ENCODE measurements at regions not wholly inside any gene's neighbourhood (a gene's known extent, or its start where the extent isn't known, plus 50 kb on each side); places are given as distances from the start of the nearest gene placed in this dataset.

DNA sequence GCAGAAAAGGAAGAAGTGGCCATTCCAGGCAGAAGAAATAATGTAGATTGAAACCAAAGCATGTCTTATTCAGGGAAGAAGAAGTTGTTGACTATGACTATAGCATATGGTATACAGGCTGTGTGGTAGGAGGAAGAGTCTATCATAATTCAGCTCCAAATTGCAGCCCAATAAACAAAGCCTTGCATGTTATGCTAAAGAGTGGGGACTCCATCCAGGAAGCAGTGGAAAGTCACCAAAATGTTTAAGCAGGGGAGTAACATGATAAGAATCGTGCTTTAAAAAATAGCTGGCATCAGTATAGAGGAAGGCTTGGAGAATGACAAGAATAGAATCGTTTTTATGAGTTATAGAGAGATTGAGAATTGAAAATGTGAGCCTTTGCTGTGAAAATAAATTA is 213.3 kb upstream of the ADGRL2 start:
- intact Hi-C loops (cut with DNase I) = no loop called here
- DNase-seq (ENCODE audit: low spot score) = no peak

DNA sequence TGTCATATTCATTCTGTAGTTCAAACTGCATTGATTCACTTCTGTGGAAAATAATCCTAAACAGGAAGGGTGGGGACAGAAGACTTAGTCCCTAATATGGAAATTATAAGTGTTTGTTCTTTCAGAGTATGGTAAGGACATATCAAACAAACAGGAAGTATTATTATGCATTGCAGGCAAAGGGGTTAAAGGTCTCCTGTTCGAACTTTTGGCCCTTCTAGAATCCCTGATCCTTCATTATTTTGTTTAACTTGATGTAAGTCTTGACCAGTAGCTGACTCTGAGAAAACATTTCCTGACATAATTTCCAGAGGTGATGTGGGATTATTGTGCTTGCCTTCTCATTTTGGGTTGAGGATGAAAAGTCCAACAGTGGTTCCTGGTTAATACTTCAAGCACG is 215.4 kb upstream of the ADGRL2 start:
- intact Hi-C loops (cut with DNase I) = no loop called here

DNA sequence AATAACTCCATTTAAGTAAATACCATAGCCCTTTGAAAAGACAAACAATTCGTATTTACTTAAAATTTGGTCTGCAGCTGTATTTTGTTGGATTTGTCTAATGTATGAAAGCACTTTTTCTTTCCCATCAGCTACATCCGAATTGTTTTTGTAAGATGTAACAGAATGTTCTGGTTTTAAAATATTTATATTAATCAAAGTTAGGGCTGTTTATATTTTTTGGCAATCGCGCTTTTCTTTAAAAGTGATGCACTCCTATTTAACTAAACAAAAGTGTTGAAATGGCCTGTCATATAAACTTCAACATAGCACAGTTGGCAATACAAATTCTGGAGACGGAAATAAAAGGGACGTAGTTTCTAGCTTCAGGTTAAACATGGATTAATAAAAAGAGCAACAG is 216.3 kb upstream of the ADGRL2 start:
- no peak for DNase-seq (ENCODE audit: low spot score)
- intact Hi-C loops (cut with DNase I) = no loop called here

More for the DNA sequence above, 215.4 kb upstream of the ADGRL2 start:
- DNase-seq (ENCODE audit: low spot score) = no peak

DNA sequence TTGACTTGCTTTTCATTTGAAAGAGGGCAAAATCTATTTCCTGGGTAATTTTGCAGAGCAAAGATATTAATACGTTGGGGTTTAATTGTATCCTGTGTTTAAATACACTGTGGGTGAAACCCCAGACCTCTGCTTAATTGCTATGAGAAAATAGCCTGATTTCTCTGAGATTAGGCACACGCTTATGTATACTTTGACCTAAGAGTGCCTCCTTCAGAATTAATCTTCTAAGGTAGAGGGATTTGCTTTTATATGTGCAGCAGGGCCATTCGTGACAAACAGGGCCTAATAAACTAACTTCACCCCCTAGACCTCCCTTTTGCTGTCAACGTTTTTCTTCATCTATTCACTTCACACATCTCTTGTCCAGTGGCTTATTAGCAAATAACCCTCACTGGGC is 216.9 kb upstream of the ADGRL2 start:
- intact Hi-C loops (cut with DNase I) = no loop called here
- no peak for DNase-seq (ENCODE audit: low spot score)

DNA sequence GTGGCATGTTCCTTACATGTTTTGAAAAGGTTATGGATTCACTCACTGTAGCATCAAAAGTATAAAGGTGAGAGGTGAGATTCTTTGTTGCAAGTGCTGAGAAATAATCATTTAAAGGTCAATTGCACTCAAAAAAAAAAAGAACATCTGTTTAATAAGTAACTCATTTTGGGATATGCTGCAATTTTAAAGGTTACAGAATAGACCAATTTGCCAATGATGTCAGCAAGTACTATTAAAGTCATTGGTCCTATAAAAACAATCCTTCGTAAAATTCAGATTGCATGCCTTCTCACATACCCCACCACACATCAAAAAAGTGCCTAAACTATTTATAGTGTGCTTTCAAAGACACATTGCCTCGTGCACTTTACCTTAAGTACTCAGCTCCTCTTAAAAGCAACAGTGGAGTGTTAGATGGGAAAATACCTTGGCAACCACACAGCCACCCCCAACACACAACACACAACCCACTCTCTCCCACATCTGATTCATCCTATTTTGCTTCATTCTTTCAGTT is 218.2 kb upstream of the ADGRL2 start:
- intact Hi-C loops (cut with DNase I) = no loop called here
- no peak for DNase-seq (ENCODE audit: low spot score)

DNA sequence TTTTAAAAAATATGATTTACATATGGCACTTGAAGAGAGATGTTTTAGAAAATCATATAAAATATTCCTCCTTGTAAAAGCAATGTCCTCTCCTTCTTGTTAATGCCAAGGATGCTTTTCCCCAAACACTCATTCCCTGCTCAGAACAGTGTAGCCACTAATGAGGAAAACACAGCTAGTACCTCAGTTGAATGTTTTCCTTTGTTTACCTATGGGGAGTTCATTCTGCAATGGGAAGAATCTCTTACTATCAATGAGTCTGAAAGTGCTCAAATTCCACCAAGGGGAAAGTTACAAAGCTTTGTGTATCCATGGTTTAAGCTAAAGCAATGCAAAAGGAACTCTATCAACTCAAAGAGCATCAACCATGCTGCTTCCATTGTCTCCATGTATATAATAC is 221.9 kb upstream of the ADGRL2 start:
- intact Hi-C loops (cut with DNase I) = no loop called here

DNA sequence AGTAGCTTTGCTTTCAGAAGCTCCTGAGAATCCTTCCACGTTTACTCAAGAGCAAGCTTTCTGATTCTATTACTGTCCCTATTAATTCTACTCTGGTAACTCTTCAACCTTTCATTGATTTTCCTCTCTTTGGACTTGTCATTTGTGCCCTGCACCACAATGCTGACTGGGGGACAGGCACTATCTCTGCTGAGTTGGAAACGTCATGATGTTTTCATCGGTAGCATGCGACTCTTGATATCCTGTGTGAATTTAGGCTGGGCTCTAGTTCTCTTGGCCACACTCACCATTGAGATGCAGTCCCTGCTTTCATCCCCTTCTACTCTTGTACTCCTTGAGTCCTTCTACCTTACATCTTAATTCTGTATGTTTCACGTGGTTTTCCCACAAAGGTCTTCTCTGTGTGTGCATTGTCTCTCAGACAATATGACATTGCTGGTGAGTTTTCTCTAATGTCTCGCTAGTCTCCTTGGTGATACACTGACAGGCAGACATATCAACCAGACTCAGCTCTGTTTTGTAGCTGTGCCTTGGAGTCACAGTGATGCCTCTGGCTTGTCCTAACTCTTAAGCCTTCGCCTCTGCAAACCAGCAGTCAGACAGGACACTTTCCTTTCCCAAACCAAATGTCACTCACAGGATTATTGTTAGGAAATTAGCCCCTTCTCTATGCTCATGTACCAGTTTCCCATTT is 223.6 kb upstream of the ADGRL2 start:
- DNase-seq (ENCODE audit: low spot score) = no peak
- intact Hi-C loops (cut with DNase I) = no loop called here

More for the DNA sequence above, 221.9 kb upstream of the ADGRL2 start:
- no peak for DNase-seq (ENCODE audit: low spot score)

DNA sequence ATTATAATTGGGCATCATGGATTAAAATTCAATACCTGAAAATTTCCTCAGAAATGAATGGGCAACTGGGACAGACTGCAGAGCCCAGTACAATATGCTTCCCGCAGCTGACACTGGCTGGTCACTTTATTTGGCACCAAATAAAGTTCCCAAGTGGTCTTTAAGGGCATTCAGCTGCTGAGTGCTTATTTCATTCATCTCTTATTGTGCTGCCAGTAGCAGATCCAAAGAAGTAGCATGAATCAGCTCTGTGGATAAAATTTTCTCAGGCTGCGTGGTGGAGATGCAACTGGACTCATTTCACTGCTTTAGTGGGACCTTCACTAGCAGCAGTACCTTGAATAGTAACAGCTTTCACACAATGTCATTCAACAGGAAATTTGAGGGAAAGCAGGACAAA is 226.3 kb upstream of the ADGRL2 start:
- intact Hi-C loops (cut with DNase I) = no loop called here
- no peak for DNase-seq (ENCODE audit: low spot score)

DNA sequence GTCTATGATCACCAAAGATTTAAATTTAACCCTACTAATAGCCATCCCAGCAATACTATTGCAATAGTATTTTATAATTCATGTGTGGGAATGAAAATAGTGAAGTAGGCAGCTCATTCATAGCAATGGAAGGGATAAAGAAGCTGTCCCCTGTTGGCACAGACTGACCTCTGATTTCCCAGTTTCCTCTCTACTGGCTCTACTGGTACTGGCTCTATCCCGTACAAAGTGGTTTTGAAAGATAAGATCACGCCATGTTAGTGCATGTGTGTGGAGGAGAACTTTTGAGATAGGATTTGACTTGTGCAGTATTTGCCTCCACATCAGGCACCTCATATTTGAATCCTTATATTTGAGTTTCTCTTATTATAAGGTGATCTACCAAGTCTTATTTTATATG is 227.3 kb upstream of the ADGRL2 start:
- intact Hi-C loops (cut with DNase I) = no loop called here
- DNase-seq (ENCODE audit: low spot score) = no peak

DNA sequence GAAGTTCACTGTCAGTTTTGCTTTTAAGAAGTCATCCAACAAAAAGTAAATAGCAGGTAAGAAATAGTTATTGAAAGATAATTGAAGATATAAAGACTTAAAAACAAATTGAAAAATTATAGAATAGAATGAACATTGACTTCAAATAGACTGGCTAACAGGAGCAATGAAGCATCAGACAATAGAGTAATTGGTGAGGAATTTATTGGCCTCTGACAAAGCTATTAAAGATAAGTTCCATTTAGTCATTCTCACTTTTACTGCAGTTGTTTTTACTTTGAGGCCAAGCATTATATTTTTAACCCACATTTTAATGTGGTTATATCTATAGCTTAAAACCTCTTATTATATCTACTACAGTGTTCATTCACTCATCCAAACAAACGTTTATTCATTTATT is 228.8 kb upstream of the ADGRL2 start:
- intact Hi-C loops (cut with DNase I) = no loop called here
- no peak for DNase-seq (ENCODE audit: low spot score)

DNA sequence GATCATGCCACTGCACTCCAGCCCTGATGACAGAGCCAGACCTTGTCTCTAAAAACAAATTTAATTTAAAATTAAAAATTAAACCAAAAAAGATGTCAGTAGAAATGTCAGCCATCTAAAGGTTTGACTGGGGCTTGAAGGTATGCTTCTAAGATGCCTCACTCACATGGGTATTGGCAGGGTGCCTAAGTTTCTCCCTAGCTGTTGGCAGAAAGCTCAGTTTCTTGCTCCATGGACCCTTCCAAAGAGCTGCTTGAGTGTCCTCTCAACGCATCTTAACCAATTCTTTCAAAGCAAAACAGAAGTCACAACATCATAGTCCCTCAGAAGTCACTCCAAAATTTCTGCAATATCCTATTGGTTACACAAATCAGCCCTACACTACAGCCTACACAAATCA is 231.0 kb upstream of the ADGRL2 start:
- no peak for DNase-seq (ENCODE audit: low spot score)
- intact Hi-C loops (cut with DNase I) = no loop called here

DNA sequence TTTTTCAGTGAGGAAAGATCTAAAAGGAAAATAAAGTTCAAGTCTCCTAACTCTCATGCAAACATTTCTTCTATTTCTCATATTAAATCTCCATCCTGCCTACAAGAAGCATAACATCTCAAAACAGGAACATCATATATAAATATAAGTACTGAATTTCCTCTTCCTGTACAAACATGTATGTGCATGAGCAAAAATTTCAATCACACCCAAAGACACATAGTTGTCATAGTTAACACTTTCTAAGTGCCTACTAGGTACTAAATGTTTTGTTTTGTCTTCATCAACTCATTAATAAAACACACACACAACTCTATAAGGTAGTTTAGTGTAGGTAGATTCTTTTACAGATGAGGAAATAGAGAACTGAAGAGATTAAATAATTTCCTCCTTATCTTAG is 237.1 kb upstream of the ADGRL2 start:
- intact Hi-C loops (cut with DNase I) = no loop called here

DNA sequence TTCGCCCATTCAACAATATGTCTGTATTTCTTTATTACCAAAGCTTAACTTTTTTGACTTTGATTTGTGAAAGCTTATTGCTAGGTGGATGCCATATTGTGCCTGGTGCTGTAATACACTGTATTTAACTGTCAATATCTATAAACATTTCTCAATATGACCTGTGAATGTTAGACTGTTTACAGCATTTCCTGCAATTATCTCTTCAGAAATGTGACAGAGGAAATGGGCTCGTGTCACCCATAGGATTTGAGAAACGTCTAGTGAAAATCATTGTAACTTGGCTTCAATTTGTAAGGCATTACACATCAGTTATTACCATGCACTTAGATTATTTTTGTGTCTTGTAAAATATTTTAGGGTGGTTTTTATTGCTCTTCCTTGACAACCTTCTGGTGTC is 237.8 kb upstream of the ADGRL2 start:
- intact Hi-C loops (cut with DNase I) = no loop called here
- no peak for DNase-seq (ENCODE audit: low spot score)

More for the DNA sequence above, 237.1 kb upstream of the ADGRL2 start:
- DNase-seq (ENCODE audit: low spot score) = no peak

DNA sequence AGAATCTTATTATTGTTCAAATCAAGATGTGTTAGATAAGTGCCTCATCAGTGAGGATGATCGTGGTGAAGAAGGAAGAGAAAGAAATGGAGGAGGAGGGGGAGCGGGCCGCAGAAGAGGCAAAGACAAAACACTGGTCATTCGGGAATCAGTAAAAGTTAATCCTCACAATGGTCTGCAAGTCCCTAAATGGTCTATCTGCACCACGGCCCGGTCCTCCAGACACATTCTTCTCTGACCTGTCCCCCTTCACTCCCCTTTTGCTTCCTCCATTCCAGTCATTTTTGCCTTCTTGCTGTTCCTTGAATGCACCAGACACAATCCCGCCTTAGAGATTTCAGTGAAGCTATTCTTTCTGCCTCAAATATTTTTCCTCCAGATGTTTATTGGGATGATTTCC is 240.1 kb upstream of the ADGRL2 start:
- intact Hi-C loops (cut with DNase I) = no loop called here
- DNase-seq (ENCODE audit: low spot score) = no peak

DNA sequence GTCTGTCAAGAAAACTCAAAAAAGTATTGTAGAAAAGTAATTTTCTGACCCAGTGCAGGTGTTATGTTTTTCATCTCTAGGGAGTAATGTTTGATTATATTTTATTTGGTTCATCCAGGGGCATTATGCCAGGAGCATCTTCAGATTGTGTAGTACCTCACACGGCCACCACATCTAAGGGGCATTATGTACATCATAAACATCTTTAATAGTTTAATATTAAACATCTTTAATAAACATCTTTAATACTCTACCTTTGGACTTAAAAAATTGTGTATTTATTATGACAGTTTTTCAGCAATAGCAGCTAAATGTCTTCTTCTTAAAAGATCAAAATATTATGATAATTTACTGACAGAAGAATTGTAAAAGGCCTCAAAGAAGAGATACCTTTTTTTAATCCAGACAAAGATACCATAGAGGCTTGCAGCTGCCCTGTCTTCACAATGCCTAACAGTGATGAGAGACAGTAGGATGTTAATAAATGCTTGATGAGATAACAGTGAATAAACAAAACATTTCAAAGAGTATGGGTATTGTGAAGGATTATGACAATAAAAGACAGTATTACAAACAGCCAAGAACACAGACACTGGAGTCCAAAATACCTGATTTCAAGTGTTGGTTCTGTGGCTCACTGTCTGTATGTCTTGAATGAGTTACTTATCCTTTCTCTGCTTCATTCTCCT is 240.9 kb upstream of the ADGRL2 start:
- intact Hi-C loops (cut with DNase I) = no loop called here

DNA sequence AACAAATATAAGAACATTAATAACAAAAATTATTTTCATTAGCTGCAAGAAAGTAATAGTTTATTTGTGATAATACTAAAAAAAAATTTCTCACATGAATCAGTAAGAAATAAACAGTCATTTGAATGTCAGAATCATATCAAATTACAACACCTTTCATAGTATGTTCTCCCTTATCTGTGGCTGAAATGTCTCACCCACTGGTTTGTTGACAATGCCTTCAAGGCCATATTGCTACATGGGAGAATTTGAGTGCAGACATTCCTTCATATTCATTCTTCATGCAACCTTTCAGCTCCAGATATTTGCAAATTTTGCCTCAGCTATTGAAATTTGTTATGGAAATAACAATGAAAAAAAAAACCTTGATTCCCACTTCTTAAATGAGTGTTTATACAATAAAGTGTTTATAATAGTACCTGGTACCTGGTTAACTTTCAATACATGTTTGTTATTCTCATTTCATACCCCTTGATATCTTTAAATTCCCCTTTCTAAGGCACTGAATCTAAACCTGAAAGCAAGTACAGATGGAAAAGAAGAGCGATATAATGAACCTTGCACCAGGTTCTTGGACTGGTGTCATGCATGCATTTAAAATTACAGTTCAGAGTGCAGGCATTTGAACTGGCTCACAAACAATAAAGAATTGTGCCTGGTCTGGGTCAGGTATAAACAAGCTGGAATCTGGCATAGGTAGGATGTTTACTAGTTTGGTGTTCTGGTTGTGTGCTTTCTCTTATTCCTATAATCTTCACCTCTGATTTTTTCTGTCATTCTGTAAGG is 242.2 kb upstream of the ADGRL2 start:
- intact Hi-C loops (cut with DNase I) = no loop called here
- DNase-seq (ENCODE audit: low spot score) = no peak

More for the DNA sequence above, 240.9 kb upstream of the ADGRL2 start:
- no peak for DNase-seq (ENCODE audit: low spot score)

DNA sequence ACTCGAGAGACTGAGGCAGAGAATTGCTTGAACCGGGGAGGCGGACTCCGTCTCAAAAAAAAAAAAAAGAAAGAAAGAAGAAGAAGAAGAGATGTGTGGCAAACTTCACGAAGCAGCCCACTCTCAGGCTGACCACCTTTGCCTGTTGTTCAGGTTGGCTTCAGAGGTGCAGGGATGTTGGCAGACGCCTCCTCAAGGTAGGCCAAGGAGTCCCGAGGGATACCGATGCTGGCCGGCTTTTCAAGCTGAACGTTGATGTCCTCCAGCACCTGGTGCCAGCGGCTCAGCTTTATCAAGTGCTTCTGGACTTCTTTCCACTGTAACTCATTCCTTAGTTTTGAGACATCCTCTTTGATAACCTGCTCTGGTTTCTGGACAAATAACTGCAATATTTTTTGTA is 243.8 kb upstream of the ADGRL2 start:
- no peak for DNase-seq (ENCODE audit: low spot score)
- intact Hi-C loops (cut with DNase I) = no loop called here

DNA sequence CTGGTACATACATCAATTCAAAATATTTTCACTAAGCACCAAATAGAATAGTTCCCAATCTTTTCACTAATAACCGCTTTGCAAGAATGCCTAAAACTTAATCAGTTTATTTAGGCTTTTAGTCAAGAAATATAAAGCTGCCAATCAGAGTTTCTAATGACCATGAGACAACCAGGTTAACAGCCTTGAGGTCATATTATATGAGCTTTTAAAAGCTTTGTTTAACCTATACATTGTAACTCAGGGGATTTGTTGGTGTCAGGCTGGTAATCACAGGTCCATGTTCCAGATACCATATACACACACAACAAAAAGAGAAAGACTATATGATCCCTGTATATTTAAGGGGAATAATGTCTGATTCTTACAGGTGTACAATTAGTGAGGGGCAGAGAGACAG is 246.2 kb upstream of the ADGRL2 start:
- intact Hi-C loops (cut with DNase I) = no loop called here
- DNase-seq (ENCODE audit: low spot score) = no peak

DNA sequence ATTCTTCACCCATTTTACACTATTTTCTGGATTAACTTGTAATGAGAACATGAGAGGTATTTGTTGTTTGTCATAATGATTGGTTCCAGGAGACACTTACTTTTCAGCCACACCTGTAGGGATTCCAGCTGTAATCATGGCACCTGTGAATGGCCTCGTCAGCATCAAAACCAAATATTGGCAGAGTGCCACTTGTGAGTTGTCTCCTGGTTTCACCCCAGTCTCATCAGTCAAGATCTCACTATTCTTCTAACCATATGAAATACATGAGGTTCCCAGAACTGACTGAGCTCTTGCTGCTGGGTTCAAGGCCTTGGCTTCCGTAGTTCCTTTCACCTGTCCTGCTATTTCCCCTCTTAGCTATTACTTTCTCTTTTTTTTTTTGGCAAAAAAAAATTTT is 246.6 kb upstream of the ADGRL2 start:
- intact Hi-C loops (cut with DNase I) = no loop called here

DNA sequence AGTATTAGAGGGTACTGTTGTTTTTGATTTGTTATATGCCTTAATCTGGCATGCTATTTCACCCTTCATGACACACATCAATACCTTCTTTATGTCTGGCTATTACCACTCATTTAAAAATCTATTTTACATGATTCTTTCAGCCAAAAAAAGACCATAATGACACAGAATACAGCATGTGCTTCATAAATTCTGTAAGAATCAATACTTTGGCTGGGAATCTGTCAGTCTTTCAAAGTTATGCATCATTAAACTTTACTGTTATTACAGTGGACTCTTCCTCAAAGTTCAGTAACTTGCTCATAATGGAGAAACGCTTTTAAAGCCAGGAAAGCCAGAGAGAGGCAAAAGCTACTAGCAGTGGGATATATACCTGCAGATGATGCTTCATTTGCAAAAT is 247.2 kb upstream of the ADGRL2 start:
- DNase-seq (ENCODE audit: low spot score) = no peak
- intact Hi-C loops (cut with DNase I) = no loop called here

More for the DNA sequence above, 246.6 kb upstream of the ADGRL2 start:
- DNase-seq (ENCODE audit: low spot score) = no peak

DNA sequence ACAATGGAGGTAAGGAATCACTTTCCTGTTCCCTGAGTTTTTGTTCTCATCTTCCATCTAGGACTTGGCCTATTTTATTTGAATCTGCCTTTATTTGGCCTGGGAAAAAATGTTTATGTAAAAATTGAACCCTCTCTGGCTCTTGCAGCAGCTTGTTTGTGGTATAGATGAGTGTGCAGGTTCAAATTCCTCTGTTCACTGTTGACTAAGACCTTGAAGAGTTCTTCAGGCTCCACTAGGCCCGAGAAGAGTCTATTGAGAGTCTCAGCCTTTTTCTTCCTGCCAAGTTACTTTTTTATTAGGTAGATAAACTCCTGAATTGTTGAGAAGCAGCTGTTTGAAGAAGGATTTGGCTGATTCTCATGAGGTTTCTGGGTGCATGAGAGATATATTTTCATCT is 248.8 kb upstream of the ADGRL2 start:
- intact Hi-C loops (cut with DNase I) = no loop called here
- DNase-seq (ENCODE audit: low spot score) = no peak
